IMR-90 (cell line): ENCODE measurements at regions not wholly inside any gene's neighbourhood (a gene's known extent, or its start where the extent isn't known, plus 50 kb on each side); places are given as distances from the start of the nearest gene placed in this dataset.

Source experiments
- ATAC-seq: fragments of 200-7000 bp; cut with Tn5 transposase; 2 replicates; pipeline ENCODE4 v1.9.1; 2020; ENCODE audit warnings: low read depth, mild to moderate bottlenecking, moderate library complexity
- BruUV-seq: library from RNA; stranded (reverse); fragments of 400-500 nt; replicated peaks from 2 replicates; lab custom pipeline; 2021; lab: Mats Ljungman, UMichigan
- CTCF ChIA-PET: fragments of 300-600 bp; formaldehyde crosslinking; extraction: SDS; loops from one replicate; lab custom pipeline; 2021; ENCODE audit warnings: antibody characterized with exemption; lab: Yijun Ruan, JAX
- POLR2A ChIA-PET: fragments of 300-600 bp; sonication (Branson Sonifier 250); formaldehyde crosslinking; loops from one replicate; lab custom pipeline; 2022; ENCODE audit warnings: antibody characterized with exemption; ENCODE audit not compliant: unreplicated experiment; lab: Charles Lee
- DNase-seq: peaks from one replicate; pipeline ENCODE4 v3.0.0; 2013
- H2AFZ ChIP-seq: replicated peaks from 2 replicates; pipeline ENCODE3; 2013; ENCODE audit warnings: low read length, mild to moderate bottlenecking; ENCODE audit not compliant: poor library complexity
- H2AK5ac ChIP-seq: 2 replicates; pipeline ENCODE4 v1.6.1; 2013; ENCODE audit warnings: low read depth, low read length, inconsistent platforms
- H2AK9ac ChIP-seq: replicated peaks from 2 replicates; pipeline ENCODE3; 2013; ENCODE audit warnings: mild to moderate bottlenecking, low read depth, low read length, moderate library complexity; ENCODE audit not compliant: poor library complexity
- H2BK120ac ChIP-seq: 2 replicates; pipeline ENCODE4 v1.6.1; 2013; ENCODE audit warnings: low read depth, low read length, inconsistent platforms
- H2BK15ac ChIP-seq: 3 replicates; pipeline ENCODE4 v1.6.1; 2013; ENCODE audit warnings: low read depth, low read length, inconsistent platforms
- H2BK20ac ChIP-seq: 2 replicates; pipeline ENCODE4 v1.6.1; 2013; ENCODE audit warnings: low read depth, mild to moderate bottlenecking, inconsistent platforms, low read length, moderate library complexity
- H2BK5ac ChIP-seq: 2 replicates; pipeline ENCODE4 v1.6.1; 2013; ENCODE audit warnings: mild to moderate bottlenecking, low read depth, low read length, inconsistent platforms; ENCODE audit not compliant: poor library complexity, severe bottlenecking
- H3K14ac ChIP-seq: replicated peaks from 2 replicates; pipeline ENCODE4 v1.6.1; 2013; ENCODE audit warnings: low read depth, low read length, inconsistent platforms
- H3K18ac ChIP-seq: 2 replicates; pipeline ENCODE4 v1.6.1; 2013; ENCODE audit warnings: low read depth, low read length, control low read depth
- H3K23ac ChIP-seq: 2 replicates; pipeline ENCODE4 v1.6.1; 2013; ENCODE audit warnings: low read depth, low read length, inconsistent platforms
- H3K27ac ChIP-seq: 2 replicates; pipeline ENCODE4 v1.5.1; 2013; ENCODE audit warnings: mild to moderate bottlenecking, control low read depth, low read length; ENCODE audit not compliant: insufficient read depth
- H3K27me3 ChIP-seq: 2 replicates; pipeline ENCODE4 v1.6.1; 2013; ENCODE audit warnings: low read length; ENCODE audit not compliant: control insufficient read depth, insufficient read depth
- H3K36me3 ChIP-seq: 2 replicates; pipeline ENCODE4 v1.6.1; 2013; ENCODE audit warnings: low read length, mixed read lengths; ENCODE audit not compliant: control insufficient read depth, insufficient read depth
- H3K4ac ChIP-seq: 2 replicates; pipeline ENCODE4 v1.6.1; 2013; ENCODE audit warnings: low read depth, low read length, inconsistent platforms
- H3K4me1 ChIP-seq: 2 replicates; pipeline ENCODE4 v1.6.1; 2013; ENCODE audit warnings: low read length, mixed read lengths; ENCODE audit not compliant: control insufficient read depth, insufficient read depth
- H3K4me2 ChIP-seq: 2 replicates; pipeline ENCODE4 v1.6.1; 2013; ENCODE audit warnings: low read depth, mild to moderate bottlenecking, control low read depth, low read length, moderate library complexity
- H3K4me3 ChIP-seq: 2 replicates; pipeline ENCODE4 v1.5.1; 2013; ENCODE audit warnings: low read depth, mild to moderate bottlenecking, control low read depth, low read length, moderate library complexity; ENCODE audit not compliant: insufficient read depth
- H3K56ac ChIP-seq: 2 replicates; pipeline ENCODE4 v1.6.1; 2013; ENCODE audit warnings: low read length, inconsistent platforms; ENCODE audit not compliant: insufficient read depth; ENCODE audit errors: extremely low read depth
- H3K79me1 ChIP-seq, 2 experiments: 2 replicates each; pipeline ENCODE4 v1.6.1; 2013; ENCODE audit warnings: low read length in 2 of 2, inconsistent platforms in 1 of 2, low read depth in 1 of 2
- H3K9ac ChIP-seq: 2 replicates; pipeline ENCODE4 v1.6.1; 2013; ENCODE audit warnings: low read depth, low read length, control low read depth
- H3K9me1 ChIP-seq: 2 replicates; pipeline ENCODE4 v1.6.1; 2013; ENCODE audit warnings: low read length, inconsistent platforms; ENCODE audit not compliant: insufficient read depth
- H3K9me3 ChIP-seq: 2 replicates; pipeline ENCODE4 v1.6.1; 2013; ENCODE audit warnings: low read length; ENCODE audit not compliant: control insufficient read depth, insufficient read depth
- H4K20me1 ChIP-seq: 2 replicates; pipeline ENCODE4 v1.6.1; 2013; ENCODE audit warnings: low read length, inconsistent platforms; ENCODE audit not compliant: insufficient read depth
- H4K5ac ChIP-seq: 2 replicates; pipeline ENCODE4 v1.6.1; 2013; ENCODE audit warnings: mild to moderate bottlenecking, low read depth, low read length, control low read depth
- H4K8ac ChIP-seq, 2 experiments: 2 replicates each; pipeline ENCODE4 v1.6.1; 2013; ENCODE audit warnings: low read depth in 2 of 2, low read length in 2 of 2, control low read depth in 1 of 2, inconsistent platforms in 1 of 2
- H4K91ac ChIP-seq: 2 replicates; pipeline ENCODE4 v1.6.1; 2013; ENCODE audit warnings: low read depth, low read length, inconsistent platforms; ENCODE audit not compliant: insufficient read depth
- BHLHE40 ChIP-seq: fragments of 150-350 bp; IDR thresholded peaks from 2 replicates; pipeline ENCODE4 v1.6.1; 2016; ENCODE audit warnings: mild to moderate bottlenecking, low read depth, low read length
- CEBPB ChIP-seq: IDR thresholded peaks from 2 replicates; pipeline ENCODE4 v1.6.1; 2012; ENCODE audit warnings: low read depth, low read length, improper control_type of control experiment
- CHD1 ChIP-seq: IDR thresholded peaks from 2 replicates; pipeline ENCODE4 v1.6.1; 2012; ENCODE audit warnings: low read depth, low read length, improper control_type of control experiment
- MAFK ChIP-seq: IDR thresholded peaks from 2 replicates; pipeline ENCODE4 v1.6.1; 2012; ENCODE audit warnings: low read depth, low read length, improper control_type of control experiment
- MAZ ChIP-seq: IDR thresholded peaks from 2 replicates; pipeline ENCODE4 v1.6.1; 2012; ENCODE audit warnings: low read depth, mild to moderate bottlenecking, low read length, improper control_type of control experiment, moderate library complexity, borderline replicate concordance
- MXI1 ChIP-seq: IDR thresholded peaks from 2 replicates; pipeline ENCODE4 v1.6.1; 2012; ENCODE audit warnings: low read depth, mild to moderate bottlenecking, low read length, moderate library complexity, borderline replicate concordance
- NFE2L2 ChIP-seq: fragments of 150-350 bp; IDR thresholded peaks from 2 replicates; pipeline ENCODE4 v1.6.1; 2016; ENCODE audit warnings: low read depth, mild to moderate bottlenecking, low read length
- POLR2A ChIP-seq: IDR thresholded peaks from 2 replicates; pipeline ENCODE4 v1.6.1; 2012; ENCODE audit warnings: mild to moderate bottlenecking, low read depth, low read length
- RAD21 ChIP-seq: IDR thresholded peaks from 2 replicates; pipeline ENCODE4 v1.6.1; 2012; ENCODE audit warnings: low read length, improper control_type of control experiment
- SMC3 ChIP-seq: fragments of 150-350 bp; IDR thresholded peaks from 2 replicates; pipeline ENCODE4 v1.6.1; 2016; ENCODE audit warnings: low read depth, mild to moderate bottlenecking, antibody characterized with exemption, low read length, moderate library complexity
- WGBS, 2 experiments: methylation state at CpG; one replicate each; pipeline versions ENCODE4 v1.1.5 to v1.1.7; 2013; ENCODE audit warnings: missing lambda C conversion rate in 2 of 2; ENCODE audit not compliant: insufficient read length in 1 of 2; ENCODE audit errors: extremely low coverage in 2 of 2; 5-methylcytosine and 5-hydroxymethylcytosine counted together
- dilution Hi-C: fragments of 300-500 bp; cut with HindIII; formaldehyde crosslinking; loops from one replicate; pipeline ENCODE4 v1.14.3; 2018; ENCODE audit warnings: low sequenced_read_pairs; ENCODE audit not compliant: unreplicated experiment
- in situ Hi-C: fragments of 300-500 bp; cut with MboI; formaldehyde crosslinking; loops from 3 replicates; pipeline ENCODE4 v1.14.3; 2019; ENCODE audit warnings: low sequenced_read_pairs, inconsistent platforms, mixed read lengths
- intact Hi-C: fragments of 100-400 bp; cut with micrococcal nuclease; formaldehyde crosslinking; loops from 2 replicates; pipeline ENCODE4 v1.10.0; 2022
- TF ChIP-seq, protein P1 (sequence below): fragments of 150-350 bp; IDR thresholded peaks from 2 replicates; pipeline ENCODE4 v1.6.1; 2016; ENCODE audit warnings: low read depth, mild to moderate bottlenecking, low read length, moderate library complexity, borderline replicate concordance
- TF ChIP-seq, protein P2 (sequence below): fragments of 150-350 bp; IDR thresholded peaks from 2 replicates; pipeline ENCODE4 v1.6.1; 2017; ENCODE audit warnings: mild to moderate bottlenecking, antibody characterized with exemption, low read length, low read depth

DNA sequence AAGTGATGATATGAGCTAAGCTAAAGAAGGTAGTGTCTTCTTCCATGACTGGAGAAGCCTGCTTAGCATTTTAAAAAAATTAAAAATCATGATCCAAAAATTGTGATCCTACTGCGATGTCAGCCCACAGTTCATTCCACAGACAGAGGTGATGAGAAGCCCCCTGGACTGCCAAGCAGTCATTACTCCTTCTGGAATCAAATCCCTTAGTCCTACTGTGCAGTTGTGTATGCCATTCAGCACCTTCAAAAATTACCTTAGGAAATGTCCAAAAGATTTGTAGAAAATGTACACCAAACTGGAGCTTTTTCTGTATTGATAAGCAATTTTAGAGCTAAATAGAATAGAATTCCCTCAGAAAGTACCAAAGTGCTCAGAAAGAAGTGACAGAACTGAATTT, 283.5 kb upstream of the NFE2L3 start:
- TF ChIP-seq POLR2A (no peak), BHLHE40 (no peak), NFE2L2 (no peak), SMC3 (no peak), MAFK (no peak), CEBPB (no peak), MXI1 (no peak), CHD1 (no peak), RAD21 (no peak), MAZ (no peak)
- TF ChIP-seq, protein P1, sequence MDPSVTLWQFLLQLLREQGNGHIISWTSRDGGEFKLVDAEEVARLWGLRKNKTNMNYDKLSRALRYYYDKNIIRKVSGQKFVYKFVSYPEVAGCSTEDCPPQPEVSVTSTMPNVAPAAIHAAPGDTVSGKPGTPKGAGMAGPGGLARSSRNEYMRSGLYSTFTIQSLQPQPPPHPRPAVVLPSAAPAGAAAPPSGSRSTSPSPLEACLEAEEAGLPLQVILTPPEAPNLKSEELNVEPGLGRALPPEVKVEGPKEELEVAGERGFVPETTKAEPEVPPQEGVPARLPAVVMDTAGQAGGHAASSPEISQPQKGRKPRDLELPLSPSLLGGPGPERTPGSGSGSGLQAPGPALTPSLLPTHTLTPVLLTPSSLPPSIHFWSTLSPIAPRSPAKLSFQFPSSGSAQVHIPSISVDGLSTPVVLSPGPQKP = no peak
- TF ChIP-seq, protein P2, sequence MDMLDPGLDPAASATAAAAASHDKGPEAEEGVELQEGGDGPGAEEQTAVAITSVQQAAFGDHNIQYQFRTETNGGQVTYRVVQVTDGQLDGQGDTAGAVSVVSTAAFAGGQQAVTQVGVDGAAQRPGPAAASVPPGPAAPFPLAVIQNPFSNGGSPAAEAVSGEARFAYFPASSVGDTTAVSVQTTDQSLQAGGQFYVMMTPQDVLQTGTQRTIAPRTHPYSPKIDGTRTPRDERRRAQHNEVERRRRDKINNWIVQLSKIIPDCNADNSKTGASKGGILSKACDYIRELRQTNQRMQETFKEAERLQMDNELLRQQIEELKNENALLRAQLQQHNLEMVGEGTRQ = no peak
- no peak for ATAC-seq
- in situ Hi-C loops = no loop called here
- intact Hi-C loops = loop anchor here (10.0 kb wide), 1 partner anchor 986 kb away; no protein-coding TSS in a partner anchor
- H3K18ac ChIP-seq = no peak overlapping the region
- H3K9me1 ChIP-seq = no peaks in the 10 kb centered on the region
- H4K8ac ChIP-seq = no peak overlapping the region
- DNase-seq = no peak
- no peak overlapping the region for H2BK20ac ChIP-seq
- H3K27me3 ChIP-seq = peaks cover 23% of the 10 kb centered on the region
- no peak overlapping the region for H2AK9ac ChIP-seq
- no peak overlapping the region for H3K56ac ChIP-seq
- no peaks in the 10 kb centered on the region for H3K4me1 ChIP-seq
- ChIA-PET POLR2A (no interaction called here), CTCF (no interaction called here)
- no peak overlapping the region for H2BK120ac ChIP-seq
- no peak overlapping the region for H2BK15ac ChIP-seq
- H3K79me1 ChIP-seq = no peaks in the 10 kb centered on the region
- no peak overlapping the region for H3K4me2 ChIP-seq
- no peak overlapping the region for H3K9ac ChIP-seq
- H2BK5ac ChIP-seq = no peak overlapping the region
- no TSS peak for BruUV-seq
- H3K9me3 ChIP-seq = no peaks in the 10 kb centered on the region
- dilution Hi-C loops = no loop called here
- no peaks in the 10 kb centered on the region for H4K20me1 ChIP-seq
- no peaks in the 10 kb centered on the region for H3K36me3 ChIP-seq
- H3K4ac ChIP-seq = no peak overlapping the region
- no peak overlapping the region for H3K27ac ChIP-seq
- no peak overlapping the region for H3K23ac ChIP-seq
- no peak overlapping the region for H3K4me3 ChIP-seq
- no peak overlapping the region for H4K5ac ChIP-seq
- no peak overlapping the region for H4K91ac ChIP-seq
- no CpG with 5 or more reads among the region's 1 CpG for WGBS, 2 experiments
- no peak overlapping the region for H2AFZ ChIP-seq
- no peak overlapping the region for H3K14ac ChIP-seq
- H2AK5ac ChIP-seq = no peak overlapping the region
